ENCODE measurements at regions not wholly inside any gene's neighbourhood (a gene's known extent, or its start where the extent isn't known, plus 50 kb on each side); places are given as distances from the start of the nearest gene placed in this dataset.
A peak's percentile ranks its signal among the peaks of the same experiment; 100 is the strongest.

DNA sequence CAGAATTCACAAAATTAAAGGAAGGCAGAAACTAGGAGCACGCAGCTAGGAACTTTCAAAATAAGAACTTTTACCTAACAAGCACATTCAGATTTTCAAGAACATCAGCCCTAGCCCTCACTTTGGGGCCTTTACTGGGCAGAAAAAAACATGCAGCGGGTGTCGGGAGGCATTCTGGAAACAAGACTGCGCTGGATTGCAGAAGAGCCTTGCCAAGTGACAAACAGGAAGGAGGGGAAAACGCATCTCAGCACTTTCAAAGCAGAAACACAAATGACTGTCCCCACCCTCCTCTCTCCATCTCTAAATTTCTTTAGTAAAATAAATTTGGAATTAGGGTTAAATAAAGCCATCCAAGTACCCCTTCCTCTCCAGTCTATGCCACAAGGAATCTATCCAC is 74.6 kb upstream of the RREB1 start:
- TF ChIP-seq, protein P1, sequence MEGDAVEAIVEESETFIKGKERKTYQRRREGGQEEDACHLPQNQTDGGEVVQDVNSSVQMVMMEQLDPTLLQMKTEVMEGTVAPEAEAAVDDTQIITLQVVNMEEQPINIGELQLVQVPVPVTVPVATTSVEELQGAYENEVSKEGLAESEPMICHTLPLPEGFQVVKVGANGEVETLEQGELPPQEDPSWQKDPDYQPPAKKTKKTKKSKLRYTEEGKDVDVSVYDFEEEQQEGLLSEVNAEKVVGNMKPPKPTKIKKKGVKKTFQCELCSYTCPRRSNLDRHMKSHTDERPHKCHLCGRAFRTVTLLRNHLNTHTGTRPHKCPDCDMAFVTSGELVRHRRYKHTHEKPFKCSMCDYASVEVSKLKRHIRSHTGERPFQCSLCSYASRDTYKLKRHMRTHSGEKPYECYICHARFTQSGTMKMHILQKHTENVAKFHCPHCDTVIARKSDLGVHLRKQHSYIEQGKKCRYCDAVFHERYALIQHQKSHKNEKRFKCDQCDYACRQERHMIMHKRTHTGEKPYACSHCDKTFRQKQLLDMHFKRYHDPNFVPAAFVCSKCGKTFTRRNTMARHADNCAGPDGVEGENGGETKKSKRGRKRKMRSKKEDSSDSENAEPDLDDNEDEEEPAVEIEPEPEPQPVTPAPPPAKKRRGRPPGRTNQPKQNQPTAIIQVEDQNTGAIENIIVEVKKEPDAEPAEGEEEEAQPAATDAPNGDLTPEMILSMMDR (IDR thresholded peaks at IDR 0.05), result no peak
- Histone ChIP-seq H3K36me3 (no peaks in the 10 kb centered on the region), H3K9me3 (no peaks in the 10 kb centered on the region), H3K4me3 (no peak overlapping the region), H3K27me3 (no peaks in the 10 kb centered on the region), H3K4me1 (no peaks in the 10 kb centered on the region), H3K27ac (no peak overlapping the region)
- DNase-seq (ENCODE audit: low spot score), result no peak

DNA sequence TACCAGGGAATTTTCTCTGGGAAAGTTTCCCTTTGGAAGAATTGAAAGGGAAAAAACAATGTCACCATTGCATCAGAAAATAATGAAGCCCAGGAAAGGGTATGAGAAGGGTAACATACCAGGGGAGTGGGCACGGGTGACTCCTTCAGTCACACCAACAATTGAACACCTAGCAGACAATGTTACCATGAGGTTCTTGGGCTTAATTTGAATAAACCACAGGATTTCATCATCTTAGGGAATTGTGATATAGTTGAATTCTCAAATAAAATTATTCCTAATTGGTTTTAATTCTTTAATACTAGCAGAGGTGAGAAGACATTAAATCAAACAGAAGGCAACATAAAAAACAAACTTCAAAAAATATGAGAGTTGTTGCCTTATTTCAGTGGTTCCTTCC is 73.7 kb upstream of the RREB1 start:
- Histone ChIP-seq H3K27ac (no peak overlapping the region), H3K36me3 (no peaks in the 10 kb centered on the region)
- TF ChIP-seq, protein P1 (IDR thresholded peaks at IDR 0.05), result no peak

DNA sequence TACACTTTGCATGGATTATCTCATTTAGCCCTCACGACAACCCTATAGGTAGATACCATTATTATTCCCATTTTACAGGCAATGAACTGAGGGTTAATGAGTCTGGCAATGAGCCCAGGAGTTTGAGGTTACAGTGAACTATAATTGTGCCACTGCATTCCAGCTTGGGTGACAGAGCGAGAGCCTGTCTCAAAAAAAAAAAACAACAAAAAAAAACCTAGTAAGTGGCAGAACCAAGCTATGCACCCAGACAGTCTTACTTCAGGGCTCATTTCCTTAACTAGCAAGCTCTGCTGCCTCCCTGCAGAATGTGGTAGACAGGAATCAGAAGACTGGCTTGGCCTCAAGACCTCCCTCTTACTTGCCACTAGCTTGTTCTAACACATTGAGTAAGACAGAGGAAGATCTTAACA is 71.9 kb upstream of the RREB1 start:
- no peaks in the 10 kb centered on the region for H3K9me3 ChIP-seq
- no peaks in the 10 kb centered on the region for H3K4me1 ChIP-seq
- no peak overlapping the region for H3K4me3 ChIP-seq
- no peaks in the 10 kb centered on the region for H3K27me3 ChIP-seq
- H3K36me3 ChIP-seq, result no peaks in the 10 kb centered on the region
- TF ChIP-seq, protein P1 (IDR thresholded peaks at IDR 0.05), result no peak
- no peak overlapping the region for H3K27ac ChIP-seq
- no peak for DNase-seq (ENCODE audit: low spot score)

More for the DNA sequence above, 73.7 kb upstream of the RREB1 start:
- no peaks in the 10 kb centered on the region for H3K9me3 ChIP-seq
- no peaks in the 10 kb centered on the region for H3K4me1 ChIP-seq
- H3K4me3 ChIP-seq, result no peak overlapping the region
- no peaks in the 10 kb centered on the region for H3K27me3 ChIP-seq
- no peak for DNase-seq (ENCODE audit: low spot score)

DNA sequence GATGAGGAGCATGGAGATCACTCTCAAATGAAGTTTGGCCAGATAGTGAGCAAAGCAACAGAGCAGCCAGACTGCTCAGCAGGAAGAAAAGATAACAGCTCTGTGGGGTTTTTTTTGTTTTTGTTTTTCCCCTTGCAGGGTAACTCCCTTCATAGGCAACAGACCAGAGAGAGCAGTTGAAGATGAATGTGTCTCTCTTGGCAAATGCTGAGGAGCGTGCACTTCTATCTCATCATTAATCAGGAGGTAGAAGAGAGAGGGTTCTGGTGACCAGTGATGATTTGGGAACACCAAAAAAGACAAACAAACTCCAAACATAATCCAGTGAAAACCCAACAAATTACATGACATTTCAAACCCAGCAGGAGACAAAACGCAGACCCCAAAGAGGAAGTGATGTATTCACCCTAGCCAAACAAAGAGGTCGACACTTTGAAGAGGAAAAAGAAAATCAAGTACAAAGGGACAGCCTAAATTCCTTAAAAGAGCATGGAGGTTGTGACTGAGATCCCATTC is 66.2 kb upstream of the RREB1 start:
- no peaks in the 10 kb centered on the region for H3K9me3 ChIP-seq
- TF ChIP-seq, protein P1 (IDR thresholded peaks at IDR 0.05), result no peak
- no peaks in the 10 kb centered on the region for H3K27me3 ChIP-seq
- no peaks in the 10 kb centered on the region for H3K36me3 ChIP-seq
- H3K27ac ChIP-seq, result no peak overlapping the region
- no peak for DNase-seq (ENCODE audit: low spot score)
- H3K4me3 ChIP-seq, result no peak overlapping the region
- peaks cover 0 to 10% of the 10 kb centered on the region in 2 donors for H3K4me1 ChIP-seq

DNA sequence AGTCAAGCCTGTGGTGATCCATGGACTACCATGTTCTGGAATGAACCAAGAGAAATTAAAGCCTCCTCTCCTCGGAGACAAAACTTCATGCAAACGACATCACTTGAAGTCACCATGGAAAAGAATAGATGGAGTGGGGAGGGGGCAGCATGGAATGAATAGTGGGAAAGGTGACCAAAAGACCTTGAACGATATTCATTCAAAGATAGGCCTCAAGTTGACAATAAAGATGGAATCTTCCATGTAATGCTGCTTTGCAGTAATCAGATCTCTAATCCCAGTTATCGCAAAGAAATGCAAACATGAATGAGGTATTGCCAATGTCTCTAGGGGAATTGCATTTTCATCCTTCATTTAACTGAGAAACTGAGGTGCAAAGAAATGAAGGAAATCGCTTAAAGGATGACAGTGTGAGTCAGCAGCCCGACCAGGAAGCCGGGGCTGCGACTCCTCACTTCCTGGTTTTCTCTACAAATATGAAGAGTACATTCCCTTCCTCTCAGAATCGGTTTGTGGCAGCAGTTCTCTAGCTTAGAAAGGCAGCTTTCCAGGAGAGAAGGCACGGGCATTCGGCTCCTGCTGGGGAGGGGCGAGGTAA is 65.6 kb upstream of the RREB1 start:
- H3K4me1 ChIP-seq, result peaks cover 0 to 10% of the 10 kb centered on the region in 2 donors
- no peaks in the 10 kb centered on the region for H3K9me3 ChIP-seq
- no peaks in the 10 kb centered on the region for H3K27me3 ChIP-seq
- peak overlapping the region in 1 of 2 donors; percentile 37 for H3K27ac ChIP-seq
- DNase-seq (ENCODE audit: low spot score), result no peak
- TF ChIP-seq, protein P1 (IDR thresholded peaks at IDR 0.05), result no peak
- no peak overlapping the region for H3K4me3 ChIP-seq
- H3K36me3 ChIP-seq, result no peaks in the 10 kb centered on the region

Measured in right atrium auricular region (tissue), 2 donors.